WTC11 (cell line): ENCODE measurements at regions not wholly inside any gene's neighbourhood (a gene's known extent, or its start where the extent isn't known, plus 50 kb on each side); places are given as distances from the start of the nearest gene placed in this dataset.
"Not testable (repeated sequence)": the region's sequence is repeated elsewhere in the genome, so short reads cannot be mapped to it uniquely, and the experiment has no call there.

Source experiments
- ATAC-seq: fragments of 200-7000 bp; cut with Tn5 transposase; 2 replicates; pipeline ENCODE4 v1.10.0; 2021; ENCODE audit warnings: mild to moderate bottlenecking, moderate library complexity
- CTCF ChIA-PET: fragments of 300-600 bp; sonication (Branson Sonifier 250); formaldehyde crosslinking; loops from one replicate; lab custom pipeline; 2021; ENCODE audit warnings: antibody characterized with exemption; lab: Charles Lee
- POLR2A ChIA-PET: fragments of 350-600 bp; sonication (Branson Sonifier 250); formaldehyde crosslinking; loops from one replicate; lab custom pipeline; 2021; ENCODE audit warnings: antibody characterized with exemption; lab: Charles Lee
- DNase-seq: peaks from one replicate; pipeline ENCODE4 v3.0.0; 2021; ENCODE audit warnings: low spot score
- H3K27ac Mint-ChIP-seq: 2 replicates; pipeline ENCODE4 v1.8.0; 2021; ENCODE audit warnings: mixed read lengths
- H3K27me3 Mint-ChIP-seq: 2 replicates; pipeline ENCODE4 v1.8.0; 2021; ENCODE audit warnings: low read depth, mild to moderate bottlenecking, moderate library complexity, mixed read lengths
- H3K36me3 Mint-ChIP-seq: 2 replicates; pipeline ENCODE4 v1.8.0; 2021; ENCODE audit warnings: mixed read lengths
- H3K4me1 Mint-ChIP-seq: 2 replicates; pipeline ENCODE4 v1.8.0; 2022; ENCODE audit warnings: mixed read lengths
- H3K4me3 Mint-ChIP-seq: 2 replicates; pipeline ENCODE4 v1.8.0; 2021; ENCODE audit warnings: mild to moderate bottlenecking, moderate library complexity, mixed read lengths
- H3K9me3 Mint-ChIP-seq: 2 replicates; pipeline ENCODE4 v1.8.0; 2021; ENCODE audit warnings: mixed read lengths
- AFF4 ChIP-seq: sonication (generic); formaldehyde crosslinking; IDR thresholded peaks from 2 replicates; pipeline ENCODE4 v1.8.1; 2023; ENCODE audit warnings: mild to moderate bottlenecking, missing genetic modification reagents, borderline replicate concordance
- ATF3 ChIP-seq: sonication (generic); formaldehyde crosslinking; conservative IDR thresholded peaks from 2 replicates; pipeline ENCODE4 v1.8.1; 2022; ENCODE audit warnings: mild to moderate bottlenecking, missing genetic modification reagents
- CTCF ChIP-seq: fragments of 200-600 bp; IDR thresholded peaks from 2 replicates; pipeline ENCODE4 v1.8.0; 2022; ENCODE audit warnings: antibody characterized with exemption
- ESRRA ChIP-seq: sonication (generic); formaldehyde crosslinking; IDR thresholded peaks from 2 replicates; pipeline ENCODE4 v1.8.1; 2022; ENCODE audit warnings: mild to moderate bottlenecking, missing genetic modification reagents, borderline replicate concordance
- ETV6 ChIP-seq: sonication (generic); formaldehyde crosslinking; IDR thresholded peaks from 2 replicates; pipeline ENCODE4 v1.8.1; 2022; ENCODE audit warnings: mild to moderate bottlenecking, missing genetic modification reagents
- FOXJ3 ChIP-seq: sonication (generic); formaldehyde crosslinking; IDR thresholded peaks from 2 replicates; pipeline ENCODE4 v1.9.0; 2021; ENCODE audit warnings: missing genetic modification reagents, mild to moderate bottlenecking, borderline replicate concordance
- FOXK1 ChIP-seq: sonication (generic); formaldehyde crosslinking; IDR thresholded peaks from 2 replicates; pipeline ENCODE4 v1.8.0; 2022; ENCODE audit warnings: mild to moderate bottlenecking, moderate library complexity, missing genetic modification reagents
- HMGA2 ChIP-seq: fragments of 250-450 bp; sonication (Bioruptor Pico); IDR thresholded peaks from 2 replicates; pipeline ENCODE4 v1.4.0; 2021; ENCODE audit warnings: mild to moderate bottlenecking, moderate library complexity
- JUN ChIP-seq: sonication (generic); formaldehyde crosslinking; IDR thresholded peaks from 2 replicates; pipeline ENCODE4 v1.8.0; 2023; ENCODE audit warnings: mild to moderate bottlenecking, missing genetic modification reagents
- MAX ChIP-seq: sonication (generic); formaldehyde crosslinking; IDR thresholded peaks from 2 replicates; pipeline ENCODE4 v1.8.0; 2022; ENCODE audit warnings: mild to moderate bottlenecking, missing genetic modification reagents
- STAT6 ChIP-seq: sonication (generic); formaldehyde crosslinking; conservative IDR thresholded peaks from 2 replicates; pipeline ENCODE4 v1.8.1; 2023; ENCODE audit warnings: mild to moderate bottlenecking, low read depth, missing genetic modification reagents, moderate library complexity
- TEAD4 ChIP-seq: sonication (generic); formaldehyde crosslinking; IDR thresholded peaks from 2 replicates; pipeline ENCODE4 v1.8.0; 2022; ENCODE audit warnings: mild to moderate bottlenecking, missing genetic modification reagents
- ZBTB43 ChIP-seq: sonication (generic); formaldehyde crosslinking; IDR thresholded peaks from 2 replicates; pipeline ENCODE4 v1.8.1; 2023; ENCODE audit warnings: mild to moderate bottlenecking, missing genetic modification reagents

GRCh38 chr13:27362064-27362751 is 62.2 kb upstream of the GTF3A start (continued):
- TF ChIP-seq ESRRA (CRISPR knock-in tag) (no peak), AFF4 (CRISPR knock-in tag) (no peak), STAT6 (CRISPR knock-in tag) (no peak), ETV6 (CRISPR knock-in tag) (no peak), HMGA2 (CRISPR knock-in tag) (no peak), MAX (CRISPR knock-in tag) (peak; percentile 69; the same call in 1 of the 2 replicates), JUN (CRISPR knock-in tag) (no peak), TEAD4 (no peak), ATF3 (no peak), FOXK1 (CRISPR knock-in tag) (0 out of 2 replicates have a peak, but pooled peaks have one; percentile 12), CTCF (peak; percentile 88), ZBTB43 (0 out of 2 replicates have a peak, but pooled peaks have one; percentile 10), FOXJ3 (no peak)
- TF ChIP-seq, all 79 proteins: peak for 8

GRCh38 chr13:27363637-27364036 is 60.8 kb upstream of the GTF3A start:
- CTCF ChIA-PET: interaction anchor here (0.6 to 2.9 kb wide), 6 partner anchors 11 to 596 kb away, joined by 3 to 97 read pairs (median 51); no protein-coding TSS in a partner anchor
- POLR2A ChIA-PET: not testable (repeated sequence)

More at GRCh38 chr13:27363637-27364036, 60.8 kb upstream of the GTF3A start:
- not testable (repeated sequence) for H3K4me3 Mint-ChIP-seq, H3K27me3 Mint-ChIP-seq, DNase-seq, H3K36me3 Mint-ChIP-seq, H3K27ac Mint-ChIP-seq, ATAC-seq, H3K9me3 Mint-ChIP-seq
- peaks cover 17% of the 10 kb centered on the region for H3K4me1 Mint-ChIP-seq
